ENCODE measurements at regions not wholly inside any gene's neighbourhood (a gene's known extent, or its start where the extent isn't known, plus 50 kb on each side); places are given as distances from the start of the nearest gene placed in this dataset.

DNA sequence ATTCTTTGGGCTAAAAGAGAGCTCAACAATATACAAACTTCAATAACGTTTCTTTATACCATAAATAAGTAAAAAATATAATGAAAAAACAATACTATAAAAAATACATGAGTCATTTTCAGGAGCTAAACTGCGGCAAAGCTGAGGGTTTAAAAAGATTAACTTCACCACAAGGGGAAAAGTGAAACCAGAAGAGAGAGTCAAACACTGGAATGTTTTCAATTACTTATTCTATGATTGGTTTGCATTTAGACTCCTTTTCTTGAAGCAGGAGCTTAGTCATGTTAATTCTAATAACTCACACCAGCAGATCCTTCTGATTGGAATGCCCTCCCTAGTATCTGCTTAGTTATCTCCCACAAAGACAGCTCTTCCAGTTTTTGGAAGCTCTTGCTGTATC, 627.3 kb downstream of the UTRN start:
- TF ChIP-seq YY1 (IDR thresholded peaks at IDR 0.05) (no peak), CTCF (IDR thresholded peaks at IDR 0.05; ENCODE audit: low read depth, low read length, missing input control) (no peak), TAF1 (conservative IDR thresholded peaks at IDR 0.05) (no peak), GABPA (IDR thresholded peaks at IDR 0.05 in 1 of 2, conservative IDR thresholded peaks at IDR 0.05 in 1 of 2) (no peak)

Data from liver (tissue), 3 donors.